Smooth muscle cell (in vitro differentiated cells): ENCODE measurements at regions not wholly inside any gene's neighbourhood (a gene's known extent, or its start where the extent isn't known, plus 50 kb on each side); places are given as distances from the start of the nearest gene placed in this dataset.

Source experiments
- DNase-seq: peaks from one replicate; lab custom pipeline; 2025; ENCODE audit not compliant: unreplicated experiment; lab: John Stamatoyannopoulos, UW
- H2AFZ ChIP-seq: fragments of 200-600 bp; sonication (generic); 2 replicates; pipeline ENCODE4 v1.6.0; 2016; ENCODE audit warnings: antibody characterized with exemption, low read depth, mild to moderate bottlenecking
- H3F3A ChIP-seq: fragments of 200-600 bp; sonication (generic); 2 replicates; pipeline ENCODE4 v1.6.0; 2017; ENCODE audit warnings: antibody characterized with exemption, low read depth
- H3K27ac ChIP-seq: fragments of 200-600 bp; sonication (generic); 2 replicates; pipeline ENCODE4 v1.5.1; 2016; ENCODE audit warnings: low read depth, mild to moderate bottlenecking
- H3K27me3 ChIP-seq: fragments of 200-600 bp; sonication (generic); 2 replicates; pipeline ENCODE4 v1.6.1; 2016; ENCODE audit warnings: low read depth, mild to moderate bottlenecking
- H3K36me3 ChIP-seq: fragments of 200-600 bp; sonication (generic); 2 replicates; pipeline ENCODE4 v1.5.1; 2016; ENCODE audit warnings: low read depth
- H3K4me1 ChIP-seq: fragments of 200-600 bp; sonication (generic); 2 replicates; pipeline ENCODE4 v1.5.1; 2016; ENCODE audit warnings: low read depth
- H3K4me2 ChIP-seq: fragments of 200-600 bp; sonication (generic); 2 replicates; pipeline ENCODE4 v1.6.0; 2016; ENCODE audit warnings: mild to moderate bottlenecking
- H3K4me3 ChIP-seq: fragments of 200-600 bp; sonication (generic); 2 replicates; pipeline ENCODE4 v1.5.1; 2016; ENCODE audit warnings: mild to moderate bottlenecking
- H3K79me2 ChIP-seq: fragments of 200-600 bp; sonication (generic); 2 replicates; pipeline ENCODE4 v1.6.0; 2016; ENCODE audit warnings: low read depth, mild to moderate bottlenecking
- H3K9ac ChIP-seq: fragments of 200-600 bp; sonication (generic); 2 replicates; pipeline ENCODE4 v1.6.0; 2016; ENCODE audit warnings: low read depth
- H3K9me3 ChIP-seq: fragments of 200-600 bp; sonication (generic); replicated peaks from 2 replicates; pipeline ENCODE4 v1.5.1; 2016; ENCODE audit warnings: low read depth
- H4K20me1 ChIP-seq: fragments of 200-600 bp; sonication (generic); 2 replicates; pipeline ENCODE4 v1.6.0; 2016; ENCODE audit warnings: low read depth
- WGBS: methylation state at CpG from one replicate; pipeline ENCODE4 v1.1.7; 2016; ENCODE audit warnings: low lambda C conversion rate; 5-methylcytosine and 5-hydroxymethylcytosine counted together
- TF ChIP-seq, protein P1 (sequence below): fragments of 200-600 bp; sonication (generic); IDR thresholded peaks from 2 replicates; pipeline ENCODE4 v1.5.1; 2017; ENCODE audit warnings: borderline replicate concordance, mild to moderate bottlenecking, antibody characterized with exemption; ENCODE audit not compliant: insufficient read depth, poor library complexity, severe bottlenecking

- H3K4me2 ChIP-seq: no peak overlapping the region
- no peaks in the 10 kb centered on the region for H3K4me1 ChIP-seq
- TF ChIP-seq, protein P1, sequence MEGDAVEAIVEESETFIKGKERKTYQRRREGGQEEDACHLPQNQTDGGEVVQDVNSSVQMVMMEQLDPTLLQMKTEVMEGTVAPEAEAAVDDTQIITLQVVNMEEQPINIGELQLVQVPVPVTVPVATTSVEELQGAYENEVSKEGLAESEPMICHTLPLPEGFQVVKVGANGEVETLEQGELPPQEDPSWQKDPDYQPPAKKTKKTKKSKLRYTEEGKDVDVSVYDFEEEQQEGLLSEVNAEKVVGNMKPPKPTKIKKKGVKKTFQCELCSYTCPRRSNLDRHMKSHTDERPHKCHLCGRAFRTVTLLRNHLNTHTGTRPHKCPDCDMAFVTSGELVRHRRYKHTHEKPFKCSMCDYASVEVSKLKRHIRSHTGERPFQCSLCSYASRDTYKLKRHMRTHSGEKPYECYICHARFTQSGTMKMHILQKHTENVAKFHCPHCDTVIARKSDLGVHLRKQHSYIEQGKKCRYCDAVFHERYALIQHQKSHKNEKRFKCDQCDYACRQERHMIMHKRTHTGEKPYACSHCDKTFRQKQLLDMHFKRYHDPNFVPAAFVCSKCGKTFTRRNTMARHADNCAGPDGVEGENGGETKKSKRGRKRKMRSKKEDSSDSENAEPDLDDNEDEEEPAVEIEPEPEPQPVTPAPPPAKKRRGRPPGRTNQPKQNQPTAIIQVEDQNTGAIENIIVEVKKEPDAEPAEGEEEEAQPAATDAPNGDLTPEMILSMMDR: no peak
- WGBS: 78% methylated on average over 3 of the region's 3 CpGs
- H4K20me1 ChIP-seq: no peaks in the 10 kb centered on the region
- no peaks in the 10 kb centered on the region for H3K36me3 ChIP-seq
- H3K9me3 ChIP-seq: no peaks in the 10 kb centered on the region
- DNase-seq: no peak
- H3K79me2 ChIP-seq: no peaks in the 10 kb centered on the region
- no peaks in the 10 kb centered on the region for H3F3A ChIP-seq
- H3K9ac ChIP-seq: no peak overlapping the region
- H3K4me3 ChIP-seq: no peak overlapping the region
- no peak overlapping the region for H3K27ac ChIP-seq
- no peak overlapping the region for H2AFZ ChIP-seq
- no peaks in the 10 kb centered on the region for H3K27me3 ChIP-seq
Measured at GRCh38 chr3:176787506-176787905, 409.8 kb downstream of the TBL1XR1 start.

- no peak for DNase-seq
- 81% methylated on average over 3 of the region's 3 CpGs for WGBS
- Histone ChIP-seq H3K9ac (no peak overlapping the region), H3K27ac (no peak overlapping the region), H3K4me2 (no peak overlapping the region), H3K9me3 (no peaks in the 10 kb centered on the region), H3K36me3 (no peaks in the 10 kb centered on the region), H3K27me3 (no peaks in the 10 kb centered on the region), H4K20me1 (no peaks in the 10 kb centered on the region), H3K4me1 (peaks cover 9% of the 10 kb centered on the region), H3K79me2 (no peaks in the 10 kb centered on the region), H2AFZ (no peak overlapping the region), H3F3A (no peaks in the 10 kb centered on the region), H3K4me3 (no peak overlapping the region)
- TF ChIP-seq, protein P1: no peak
Measured at GRCh38 chr3:176785171-176785570, 412.1 kb downstream of the TBL1XR1 start.

DNA sequence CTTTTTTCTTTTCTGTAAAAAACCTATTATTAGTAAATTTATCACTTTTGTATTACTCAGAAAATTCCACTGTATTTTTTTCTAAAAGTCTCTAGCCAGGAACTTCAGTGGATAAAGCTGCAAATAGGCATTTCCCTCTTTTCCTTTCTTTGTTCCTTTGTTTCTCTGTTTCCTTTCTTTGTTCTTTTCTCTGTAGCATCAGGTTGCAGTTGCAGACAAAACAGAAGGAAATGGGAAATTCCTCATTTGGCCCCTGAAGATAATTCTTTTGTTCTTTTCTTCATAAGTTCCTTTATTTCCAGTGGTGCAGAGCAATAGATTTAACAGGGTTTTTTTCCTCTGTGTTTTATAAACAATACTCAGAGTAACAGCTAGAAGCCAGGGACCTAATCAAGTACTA lies 416.5 kb downstream of the TBL1XR1 start:
- no peaks in the 10 kb centered on the region for H3K36me3 ChIP-seq
- no peaks in the 10 kb centered on the region for H3F3A ChIP-seq
- H3K27ac ChIP-seq: no peak overlapping the region
- no peaks in the 10 kb centered on the region for H3K27me3 ChIP-seq
- H3K79me2 ChIP-seq: no peaks in the 10 kb centered on the region
- peaks cover 9% of the 10 kb centered on the region for H3K4me1 ChIP-seq
- TF ChIP-seq, protein P1: no peak
- no peak overlapping the region for H3K4me2 ChIP-seq
- no peak overlapping the region for H2AFZ ChIP-seq
- no peak for DNase-seq
- H4K20me1 ChIP-seq: no peaks in the 10 kb centered on the region
- no peak overlapping the region for H3K9ac ChIP-seq
- no peak overlapping the region for H3K4me3 ChIP-seq
- H3K9me3 ChIP-seq: no peaks in the 10 kb centered on the region

DNA sequence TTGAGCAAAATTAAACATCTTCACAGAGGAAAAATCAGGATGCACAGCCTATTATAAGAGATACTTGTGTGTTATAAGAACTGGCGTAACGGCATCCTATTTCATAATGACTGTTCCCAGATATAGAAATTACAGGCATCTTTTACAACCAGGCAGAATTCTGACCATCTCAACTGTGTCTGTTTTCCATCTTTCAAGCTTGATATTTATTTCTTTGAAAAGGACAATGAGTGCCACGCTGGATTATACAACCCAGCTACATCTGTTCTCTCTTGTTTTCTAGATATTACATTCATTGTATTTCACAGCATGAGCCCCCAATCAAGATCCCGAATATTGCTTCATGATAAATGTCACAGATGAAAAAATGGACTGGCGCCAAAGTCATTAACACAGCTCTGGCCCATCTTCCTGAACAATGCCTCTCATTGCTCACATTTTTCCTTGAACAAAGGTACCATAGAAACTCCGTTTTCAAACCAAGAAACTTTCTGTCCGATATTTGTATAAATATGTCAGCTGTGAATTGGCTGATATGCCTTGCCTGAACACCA lies 420.6 kb downstream of the TBL1XR1 start:
- Histone ChIP-seq H3K9me3 (no peaks in the 10 kb centered on the region), H3K9ac (no peak overlapping the region), H3K27me3 (no peaks in the 10 kb centered on the region), H3K4me3 (no peak overlapping the region), H4K20me1 (no peaks in the 10 kb centered on the region), H3K36me3 (no peaks in the 10 kb centered on the region), H3F3A (no peaks in the 10 kb centered on the region), H2AFZ (no peak overlapping the region), H3K79me2 (no peaks in the 10 kb centered on the region), H3K4me1 (peaks cover 9% of the 10 kb centered on the region), H3K4me2 (no peak overlapping the region), H3K27ac (no peak overlapping the region)
- TF ChIP-seq, protein P1: no peak
- no peak for DNase-seq
- WGBS: 89% methylated on average over 7 of the region's 7 CpGs
